GM12874 (cell line): ENCODE measurements at regions not wholly inside any gene's neighbourhood (a gene's known extent, or its start where the extent isn't known, plus 50 kb on each side); places are given as distances from the start of the nearest gene placed in this dataset.

Experiments
- CTCF ChIP-seq: IDR thresholded peaks from 2 replicates; pipeline ENCODE4 v1.5.1; 2011; ENCODE audit warnings: low read depth, mild to moderate bottlenecking, control low read depth, low read length, moderate library complexity; ENCODE audit not compliant: insufficient read depth

DNA sequence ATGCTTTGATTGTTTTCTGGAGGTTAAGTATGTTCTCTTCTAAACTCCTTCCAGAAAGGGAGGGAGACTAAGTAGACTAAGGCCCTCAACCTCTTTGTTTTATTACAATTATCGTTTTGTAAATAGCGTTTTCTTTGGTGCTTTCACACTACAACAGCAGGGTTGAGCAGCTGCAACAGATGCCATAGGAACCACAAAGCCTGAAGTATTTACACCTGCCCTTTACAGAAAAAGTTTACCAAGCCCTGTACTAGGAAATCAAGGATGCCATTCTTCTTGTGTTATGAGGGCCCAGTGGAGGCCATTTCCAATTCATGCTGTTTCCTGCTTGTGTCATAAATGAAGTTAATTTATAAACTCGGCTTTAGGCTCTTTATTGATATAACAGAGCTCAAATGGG, 914.8 kb downstream of the DCDC2C start:
- TF ChIP-seq CTCF, result no peak

- no peak for TF ChIP-seq CTCF
Measured at GRCh38 chr2:4618630-4619228, 915.4 kb downstream of the DCDC2C start.

GRCh38 chr2:4628998-4629501, 925.7 kb downstream of the DCDC2C start:
- no peak for TF ChIP-seq CTCF

GRCh38 chr2:4635289-4635688, 931.9 kb downstream of the DCDC2C start:
- TF ChIP-seq CTCF, result no peak

- TF ChIP-seq CTCF, result no peak
Measured at GRCh38 chr2:4653991-4654390, 950.6 kb downstream of the DCDC2C start.

DNA sequence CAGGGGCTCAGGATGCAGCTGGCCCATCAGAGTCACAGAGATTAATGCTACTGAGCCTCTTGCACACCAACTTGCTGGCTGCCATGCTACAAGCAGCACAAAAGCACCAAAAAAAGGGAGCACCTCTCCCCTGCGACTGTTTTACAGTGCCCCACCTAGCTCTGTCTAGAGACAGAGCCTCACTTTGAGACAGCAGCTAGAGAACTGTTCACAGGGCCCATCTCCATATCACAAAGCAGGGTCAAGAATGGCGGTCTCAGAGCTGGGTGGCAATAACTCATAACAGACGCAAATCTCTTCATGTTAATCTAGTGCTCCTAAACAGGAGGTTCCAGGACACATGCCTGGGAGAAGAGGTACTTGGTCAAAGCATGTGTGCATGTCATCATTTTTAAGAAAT, 953.0 kb downstream of the DCDC2C start:
- TF ChIP-seq CTCF, result no peak

GRCh38 chr2:4662161-4662779, 958.9 kb downstream of the DCDC2C start:
- no peak for TF ChIP-seq CTCF
